CD4-positive, alpha-beta T cell (primary cell): ENCODE measurements at regions not wholly inside any gene's neighbourhood (a gene's known extent, or its start where the extent isn't known, plus 50 kb on each side); places are given as distances from the start of the nearest gene placed in this dataset.

Experiments used
- ATAC-seq: fragments of 200-7000 bp; cut with Tn5 transposase; one replicate; pipeline ENCODE4 v1.10.0; 2022; ENCODE audit warnings: mild to moderate bottlenecking; ENCODE audit not compliant: poor library complexity
- CTCF ChIA-PET: fragments of 350-600 bp; sonication (Branson Sonifier 250); formaldehyde crosslinking; loops from one replicate; lab custom pipeline; 2021; ENCODE audit warnings: antibody characterized with exemption, inconsistent platforms; lab: Charles Lee
- POLR2A ChIA-PET: fragments of 350-600 bp; sonication (Branson Sonifier 250); formaldehyde crosslinking; loops from one replicate; lab custom pipeline; 2021; ENCODE audit warnings: antibody characterized with exemption, inconsistent platforms; lab: Charles Lee
- DNase-seq, 14 experiments: peaks; one replicate each; pipeline ENCODE4 v3.0.0-alpha.2; 2013 to 2020; ENCODE audit warnings: mixed read lengths in 2 of 14
- H3K27ac ChIP-seq, 2 donors: one replicate each; pipeline versions ENCODE4 v1.5.1 to v1.7.0; 2013; ENCODE audit warnings: low read length in 2 of 2, low read depth in 1 of 2, mild to moderate bottlenecking in 1 of 2
- H3K27me3 ChIP-seq, 2 experiments: 1 replicate in 1 of 2; 2 replicates in 1 of 2; pipeline versions ENCODE4 v1.6.1 to v1.7.0; 2013; ENCODE audit warnings: low read length in 2 of 2, control low read depth in 1 of 2, mild to moderate bottlenecking in 1 of 2, moderate library complexity in 1 of 2; ENCODE audit not compliant: insufficient read depth in 2 of 2, control insufficient read depth in 1 of 2
- H3K36me3 ChIP-seq: one replicate; pipeline ENCODE4 v1.6.1; 2013; ENCODE audit warnings: low read length, control low read depth; ENCODE audit not compliant: insufficient read depth
- H3K4me1 ChIP-seq: one replicate; pipeline ENCODE4 v1.6.1; 2013; ENCODE audit warnings: low read length, control low read depth; ENCODE audit not compliant: insufficient read depth
- H3K4me3 ChIP-seq: one replicate; pipeline ENCODE4 v1.5.1; 2013; ENCODE audit warnings: mild to moderate bottlenecking, low read length, moderate library complexity
- H3K9me3 ChIP-seq, 2 experiments: 1 replicate in 1 of 2; 2 replicates in 1 of 2; pipeline versions ENCODE4 v1.6.1 to v1.7.0; 2013; ENCODE audit warnings: low read length in 2 of 2, mild to moderate bottlenecking in 2 of 2, control low read depth in 1 of 2, moderate library complexity in 1 of 2; ENCODE audit not compliant: control insufficient read depth in 1 of 2, insufficient read depth in 1 of 2
- H3K27ac Mint-ChIP-seq: one replicate; pipeline ENCODE4 v1.8.0; 2020; ENCODE audit warnings: mixed read lengths
- H3K27me3 Mint-ChIP-seq: one replicate; pipeline ENCODE4 v1.8.0; 2021; ENCODE audit warnings: mixed read lengths
- H3K36me3 Mint-ChIP-seq: one replicate; pipeline ENCODE4 v1.8.0; 2021; ENCODE audit warnings: low read depth, mixed read lengths
- H3K4me1 Mint-ChIP-seq: one replicate; pipeline ENCODE4 v1.8.0; 2021; ENCODE audit warnings: low read depth, mixed read lengths
- H3K4me3 Mint-ChIP-seq: one replicate; pipeline ENCODE4 v1.8.0; 2020; ENCODE audit warnings: mild to moderate bottlenecking, mixed read lengths
- H3K9me3 Mint-ChIP-seq: one replicate; pipeline ENCODE4 v1.8.0; 2020; ENCODE audit warnings: mixed read lengths
- intact Hi-C, 2 experiments: fragments of 100-400 bp; cut with DNase I in 1 of 2; cut with micrococcal nuclease in 1 of 2; formaldehyde crosslinking; loops; one replicate each; pipeline versions ENCODE4 v1.15.1 to v1.9.0; 2023 to 2025; cut with DNase I, micrococcal nuclease
- TF ChIP-seq, protein P1 (sequence below): fragments of 200-600 bp; IDR thresholded peaks from one replicate; pipeline ENCODE4 v1.8.0; 2022; ENCODE audit warnings: antibody characterized with exemption, mild to moderate bottlenecking

DNA sequence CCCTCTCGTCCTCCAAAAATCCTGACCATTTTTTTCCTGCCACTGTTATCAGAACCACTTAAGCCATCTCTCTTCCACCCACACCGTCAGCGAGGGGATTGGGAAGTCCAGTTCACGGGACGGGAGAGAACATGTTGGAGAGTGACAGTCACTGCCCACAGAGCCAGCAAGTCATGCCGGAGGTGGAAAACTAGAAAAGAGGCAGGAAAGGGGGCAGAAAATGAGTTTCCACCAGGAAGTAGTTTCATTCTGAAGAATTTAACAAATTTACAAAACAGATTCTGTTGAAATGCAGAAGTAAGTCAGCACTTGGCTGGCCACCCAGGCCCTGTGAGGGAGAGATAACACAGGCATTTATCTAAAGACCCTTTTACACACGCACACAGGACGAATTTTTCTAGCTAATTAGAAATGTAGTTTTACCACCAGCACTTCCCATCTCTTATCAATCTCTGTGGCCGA, 431.3 kb downstream of the TSN start:
- no peak for ATAC-seq
- POLR2A ChIA-PET: no interaction called here
- H3K36me3 Mint-ChIP-seq: no peaks in the 10 kb centered on the region

DNA sequence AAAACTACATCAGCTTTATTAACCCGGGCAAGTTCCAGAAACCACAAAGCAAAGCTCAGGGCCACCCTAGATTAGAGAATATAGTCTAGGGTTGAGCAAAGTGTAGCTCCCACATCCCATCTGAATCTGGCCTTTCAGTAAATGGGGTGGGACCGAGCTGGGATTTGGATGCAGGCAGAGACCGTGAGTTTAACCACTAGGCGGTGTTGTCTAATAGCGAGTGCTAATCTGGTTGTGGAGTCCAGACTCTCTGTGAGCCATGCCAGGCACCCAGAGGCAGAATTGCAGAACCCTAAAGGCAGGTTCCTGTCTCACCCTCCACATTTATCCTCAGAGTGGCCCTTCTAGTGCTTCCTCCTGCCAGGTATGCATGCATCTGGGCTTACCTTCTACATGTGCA, 435.9 kb downstream of the TSN start:
- POLR2A ChIA-PET: no interaction called here
- Mint-ChIP-seq H3K36me3 (no peaks in the 10 kb centered on the region), H3K4me1 (no peaks in the 10 kb centered on the region), H3K4me3 (no peak overlapping the region), H3K9me3 (no peaks in the 10 kb centered on the region), H3K27ac (no peak overlapping the region), H3K27me3 (no peaks in the 10 kb centered on the region)
- intact Hi-C loops: no loop called here
- Histone ChIP-seq H3K9me3 (no peaks in the 10 kb centered on the region), H3K4me1 (no peaks in the 10 kb centered on the region), H3K4me3 (no peak overlapping the region), H3K27me3 (no peaks in the 10 kb centered on the region), H3K27ac (no peak overlapping the region), H3K36me3 (no peaks in the 10 kb centered on the region)
- ATAC-seq: no peak
- CTCF ChIA-PET: no interaction called here
- DNase-seq: no peak
- TF ChIP-seq, protein P1, sequence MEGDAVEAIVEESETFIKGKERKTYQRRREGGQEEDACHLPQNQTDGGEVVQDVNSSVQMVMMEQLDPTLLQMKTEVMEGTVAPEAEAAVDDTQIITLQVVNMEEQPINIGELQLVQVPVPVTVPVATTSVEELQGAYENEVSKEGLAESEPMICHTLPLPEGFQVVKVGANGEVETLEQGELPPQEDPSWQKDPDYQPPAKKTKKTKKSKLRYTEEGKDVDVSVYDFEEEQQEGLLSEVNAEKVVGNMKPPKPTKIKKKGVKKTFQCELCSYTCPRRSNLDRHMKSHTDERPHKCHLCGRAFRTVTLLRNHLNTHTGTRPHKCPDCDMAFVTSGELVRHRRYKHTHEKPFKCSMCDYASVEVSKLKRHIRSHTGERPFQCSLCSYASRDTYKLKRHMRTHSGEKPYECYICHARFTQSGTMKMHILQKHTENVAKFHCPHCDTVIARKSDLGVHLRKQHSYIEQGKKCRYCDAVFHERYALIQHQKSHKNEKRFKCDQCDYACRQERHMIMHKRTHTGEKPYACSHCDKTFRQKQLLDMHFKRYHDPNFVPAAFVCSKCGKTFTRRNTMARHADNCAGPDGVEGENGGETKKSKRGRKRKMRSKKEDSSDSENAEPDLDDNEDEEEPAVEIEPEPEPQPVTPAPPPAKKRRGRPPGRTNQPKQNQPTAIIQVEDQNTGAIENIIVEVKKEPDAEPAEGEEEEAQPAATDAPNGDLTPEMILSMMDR: no peak

More for the DNA sequence above, 431.3 kb downstream of the TSN start:
- TF ChIP-seq, protein P1: no peak
- Histone ChIP-seq H3K27me3 (no peaks in the 10 kb centered on the region), H3K4me3 (no peak overlapping the region), H3K36me3 (no peaks in the 10 kb centered on the region), H3K9me3 (no peaks in the 10 kb centered on the region), H3K27ac (no peak overlapping the region), H3K4me1 (no peaks in the 10 kb centered on the region)
- DNase-seq: no peak
- H3K4me1 Mint-ChIP-seq: no peaks in the 10 kb centered on the region
- no peaks in the 10 kb centered on the region for H3K27me3 Mint-ChIP-seq
- intact Hi-C loops: no loop called here
- no peaks in the 10 kb centered on the region for H3K9me3 Mint-ChIP-seq
- CTCF ChIA-PET: no interaction called here
- no peak overlapping the region for H3K27ac Mint-ChIP-seq
- no peak overlapping the region for H3K4me3 Mint-ChIP-seq

DNA sequence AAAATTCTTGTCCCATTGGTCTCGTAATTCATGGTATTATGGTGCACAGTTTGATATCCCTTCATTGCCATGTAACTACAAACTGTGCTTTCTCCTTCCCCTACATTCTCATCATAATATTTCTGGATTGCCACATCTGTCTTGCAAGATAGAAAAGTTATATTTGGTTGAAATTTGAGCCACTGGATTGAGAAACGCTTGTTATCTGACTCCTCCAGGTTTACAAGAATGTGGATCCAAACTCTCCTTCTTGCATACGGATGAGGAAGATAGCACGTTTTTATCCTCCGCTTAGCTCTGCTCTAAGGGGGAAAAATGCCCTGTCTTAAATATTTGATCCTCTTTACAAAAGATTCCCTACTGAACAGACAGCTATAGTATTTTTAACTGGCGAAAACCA, 438.2 kb downstream of the TSN start:
- H3K4me1 ChIP-seq: no peaks in the 10 kb centered on the region
- Mint-ChIP-seq H3K4me3 (no peak overlapping the region), H3K27me3 (no peaks in the 10 kb centered on the region), H3K36me3 (no peaks in the 10 kb centered on the region), H3K27ac (no peak overlapping the region), H3K9me3 (no peaks in the 10 kb centered on the region), H3K4me1 (no peaks in the 10 kb centered on the region)
- H3K27ac ChIP-seq: no peak overlapping the region
- TF ChIP-seq, protein P1: no peak
- no peak overlapping the region for H3K4me3 ChIP-seq
- POLR2A ChIA-PET: no interaction called here
- DNase-seq: no peak
- H3K36me3 ChIP-seq: no peaks in the 10 kb centered on the region
- CTCF ChIA-PET: no interaction called here
- no peak for ATAC-seq
- intact Hi-C loops: no loop called here
- no peaks in the 10 kb centered on the region for H3K27me3 ChIP-seq
- no peaks in the 10 kb centered on the region for H3K9me3 ChIP-seq
